PC-3 (cell line): ENCODE measurements at regions not wholly inside any gene's neighbourhood (a gene's known extent, or its start where the extent isn't known, plus 50 kb on each side); places are given as distances from the start of the nearest gene placed in this dataset.

ENCODE experiments used
- CTCF ChIP-seq: fragments of 300-600 bp; sonication (generic); conservative IDR thresholded peaks from 2 replicates; pipeline ENCODE4 v1.5.1; 2017; ENCODE audit warnings: antibody characterized with exemption, low read depth, mild to moderate bottlenecking, low read length
- EZH2phosphoT487 ChIP-seq: fragments of 300-600 bp; sonication (generic); IDR thresholded peaks from 2 replicates; pipeline ENCODE4 v1.6.1; 2018; ENCODE audit warnings: mild to moderate bottlenecking, antibody characterized with exemption, low read length, borderline replicate concordance

GRCh38 chr3:105118905-105119304 lies 247.8 kb upstream of the ALCAM start:
- TF ChIP-seq EZH2phosphoT487 (no peak), CTCF (no peak)
